OCI-LY3 (cell line): ENCODE measurements at regions not wholly inside any gene's neighbourhood (a gene's known extent, or its start where the extent isn't known, plus 50 kb on each side); places are given as distances from the start of the nearest gene placed in this dataset.

Source experiments
- EZH2phosphoT487 ChIP-seq: fragments of 200-600 bp; shearing (Covaris generic); IDR thresholded peaks from 2 replicates; pipeline ENCODE4 v1.6.1; 2018; ENCODE audit warnings: antibody characterized with exemption, mixed run types, low read depth
- TF ChIP-seq, protein P1 (sequence below): fragments of 200-600, 300-600 bp; sonication (generic); IDR thresholded peaks from 2 replicates; pipeline ENCODE4 v1.5.1; 2014; ENCODE audit warnings: antibody characterized with exemption, low read length, low read depth

DNA sequence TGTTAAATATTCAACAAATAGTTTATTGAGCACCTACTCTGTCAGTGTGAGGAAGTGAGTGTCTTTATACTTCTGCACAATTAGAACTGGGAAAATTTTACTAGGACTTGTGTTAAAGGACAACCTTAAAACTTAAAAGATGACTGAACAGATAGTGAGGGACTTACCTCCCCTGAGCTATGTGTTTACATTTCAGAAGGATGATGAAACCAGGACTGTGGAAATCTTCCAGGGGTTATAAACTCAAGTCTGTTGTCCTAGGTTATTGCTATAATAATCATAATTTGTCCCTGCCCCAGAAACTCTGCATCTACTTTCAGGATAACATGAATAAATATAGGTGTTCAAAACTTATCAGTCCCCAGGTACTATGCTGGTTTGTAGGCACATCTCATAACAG is 261.0 kb upstream of the MKLN1 start:
- TF ChIP-seq, protein P1, sequence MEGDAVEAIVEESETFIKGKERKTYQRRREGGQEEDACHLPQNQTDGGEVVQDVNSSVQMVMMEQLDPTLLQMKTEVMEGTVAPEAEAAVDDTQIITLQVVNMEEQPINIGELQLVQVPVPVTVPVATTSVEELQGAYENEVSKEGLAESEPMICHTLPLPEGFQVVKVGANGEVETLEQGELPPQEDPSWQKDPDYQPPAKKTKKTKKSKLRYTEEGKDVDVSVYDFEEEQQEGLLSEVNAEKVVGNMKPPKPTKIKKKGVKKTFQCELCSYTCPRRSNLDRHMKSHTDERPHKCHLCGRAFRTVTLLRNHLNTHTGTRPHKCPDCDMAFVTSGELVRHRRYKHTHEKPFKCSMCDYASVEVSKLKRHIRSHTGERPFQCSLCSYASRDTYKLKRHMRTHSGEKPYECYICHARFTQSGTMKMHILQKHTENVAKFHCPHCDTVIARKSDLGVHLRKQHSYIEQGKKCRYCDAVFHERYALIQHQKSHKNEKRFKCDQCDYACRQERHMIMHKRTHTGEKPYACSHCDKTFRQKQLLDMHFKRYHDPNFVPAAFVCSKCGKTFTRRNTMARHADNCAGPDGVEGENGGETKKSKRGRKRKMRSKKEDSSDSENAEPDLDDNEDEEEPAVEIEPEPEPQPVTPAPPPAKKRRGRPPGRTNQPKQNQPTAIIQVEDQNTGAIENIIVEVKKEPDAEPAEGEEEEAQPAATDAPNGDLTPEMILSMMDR: no peak
- TF ChIP-seq EZH2phosphoT487: no peak
